PC-9 (cell line): ENCODE measurements at regions not wholly inside any gene's neighbourhood (a gene's known extent, or its start where the extent isn't known, plus 50 kb on each side); places are given as distances from the start of the nearest gene placed in this dataset.

ENCODE experiments used
- EZH2 ChIP-seq: fragments of 200-600 bp; sonication (generic); IDR thresholded peaks from 2 replicates; pipeline ENCODE4 v1.8.0; 2017; ENCODE audit warnings: antibody characterized with exemption, low read depth
- TF ChIP-seq, protein P1 (sequence below): fragments of 200-600 bp; sonication (generic); conservative IDR thresholded peaks from 2 replicates; pipeline ENCODE4 v1.6.1; 2017; ENCODE audit warnings: mixed run types, antibody characterized with exemption, mild to moderate bottlenecking, moderate library complexity

DNA sequence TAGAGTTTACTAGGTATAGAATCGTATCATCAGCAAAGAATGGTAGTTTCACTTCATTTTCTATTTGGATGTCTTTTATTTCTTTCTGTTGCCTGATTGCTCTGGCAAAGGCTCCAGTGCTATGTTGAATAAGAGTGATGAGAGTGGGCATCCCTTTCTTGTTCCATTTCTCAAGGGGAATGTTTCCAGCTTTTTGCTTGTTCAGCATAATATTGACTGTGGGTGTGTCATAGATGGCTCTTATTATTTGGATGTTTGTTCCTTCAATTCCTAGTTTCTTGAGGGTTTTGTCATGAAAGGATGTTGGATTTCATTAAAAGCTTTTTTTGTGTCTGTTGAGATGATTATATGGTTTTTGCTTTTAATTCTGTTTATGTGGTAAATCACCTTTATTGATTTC lies 1114.5 kb downstream of the RAPGEF2 start:
- TF ChIP-seq, protein P1, sequence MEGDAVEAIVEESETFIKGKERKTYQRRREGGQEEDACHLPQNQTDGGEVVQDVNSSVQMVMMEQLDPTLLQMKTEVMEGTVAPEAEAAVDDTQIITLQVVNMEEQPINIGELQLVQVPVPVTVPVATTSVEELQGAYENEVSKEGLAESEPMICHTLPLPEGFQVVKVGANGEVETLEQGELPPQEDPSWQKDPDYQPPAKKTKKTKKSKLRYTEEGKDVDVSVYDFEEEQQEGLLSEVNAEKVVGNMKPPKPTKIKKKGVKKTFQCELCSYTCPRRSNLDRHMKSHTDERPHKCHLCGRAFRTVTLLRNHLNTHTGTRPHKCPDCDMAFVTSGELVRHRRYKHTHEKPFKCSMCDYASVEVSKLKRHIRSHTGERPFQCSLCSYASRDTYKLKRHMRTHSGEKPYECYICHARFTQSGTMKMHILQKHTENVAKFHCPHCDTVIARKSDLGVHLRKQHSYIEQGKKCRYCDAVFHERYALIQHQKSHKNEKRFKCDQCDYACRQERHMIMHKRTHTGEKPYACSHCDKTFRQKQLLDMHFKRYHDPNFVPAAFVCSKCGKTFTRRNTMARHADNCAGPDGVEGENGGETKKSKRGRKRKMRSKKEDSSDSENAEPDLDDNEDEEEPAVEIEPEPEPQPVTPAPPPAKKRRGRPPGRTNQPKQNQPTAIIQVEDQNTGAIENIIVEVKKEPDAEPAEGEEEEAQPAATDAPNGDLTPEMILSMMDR: no peak
- TF ChIP-seq EZH2: no peak
